SU-DHL-6 (cell line): ENCODE measurements at regions not wholly inside any gene's neighbourhood (a gene's known extent, or its start where the extent isn't known, plus 50 kb on each side); places are given as distances from the start of the nearest gene placed in this dataset.

Experiments
- CTCF ChIP-seq: fragments of 200-600 bp; sonication (generic); IDR thresholded peaks from one replicate; pipeline ENCODE4 v1.5.1; 2017; ENCODE audit warnings: antibody characterized with exemption, mild to moderate bottlenecking, low read length, moderate library complexity; ENCODE audit not compliant: insufficient read depth, poor library complexity, severe bottlenecking
- EZH2phosphoT487 ChIP-seq: fragments of 200-600 bp; sonication (generic), shearing (Covaris generic); conservative IDR thresholded peaks from 2 replicates; pipeline ENCODE4 v1.6.1; 2018; ENCODE audit warnings: mild to moderate bottlenecking, antibody characterized with exemption, low read length, moderate library complexity, mixed read lengths

- no peak for TF ChIP-seq CTCF
- TF ChIP-seq EZH2phosphoT487 = no peak
Observed at GRCh38 chr15:93159930-93160329, 70.9 kb upstream of the RGMA start.
